Caco-2 (cell line): ENCODE measurements at regions not wholly inside any gene's neighbourhood (a gene's known extent, or its start where the extent isn't known, plus 50 kb on each side); places are given as distances from the start of the nearest gene placed in this dataset.
A peak's percentile ranks its signal among the peaks of the same experiment; 100 is the strongest.

Experiments used
- BruUV-seq: library from RNA; stranded (reverse); fragments of 400-500 nt; replicated peaks from 2 replicates; lab custom pipeline; 2021; lab: Mats Ljungman, UMichigan
- CTCF ChIA-PET: fragments of 300-600 bp; sonication (Branson Sonifier 250); formaldehyde crosslinking; loops from one replicate; lab custom pipeline; 2022; ENCODE audit warnings: antibody characterized with exemption; lab: Charles Lee
- POLR2A ChIA-PET: fragments of 300-600 bp; sonication (Branson Sonifier 250); formaldehyde crosslinking; loops from one replicate; lab custom pipeline; 2022; ENCODE audit warnings: antibody characterized with exemption; lab: Charles Lee
- DNase-seq, 2 experiments: peaks; one replicate each; pipeline versions ENCODE4 v3.0.0 to v3.0.0-alpha.2; 2020 to 2022
- H3K27me3 ChIP-seq: replicated peaks from 2 replicates; pipeline ENCODE4 v1.6.0; 2011; ENCODE audit warnings: low read length; ENCODE audit not compliant: control insufficient read depth, insufficient read depth
- H3K36me3 ChIP-seq: 2 replicates; pipeline ENCODE4 v1.5.1; 2011; ENCODE audit warnings: low read length; ENCODE audit not compliant: control insufficient read depth, insufficient read depth
- H3K4me1 ChIP-seq: fragments of 250-450 bp; sonication (Bioruptor Pico); 2 replicates; pipeline ENCODE4 v1.5.1; 2020; ENCODE audit warnings: mild to moderate bottlenecking
- H3K4me3 ChIP-seq: 2 replicates; pipeline ENCODE4 v1.5.1; 2011; ENCODE audit warnings: low read depth, mild to moderate bottlenecking, control low read depth, low read length
- H3K9me3 ChIP-seq: fragments of 250-450 bp; sonication (Bioruptor Pico); 2 replicates; pipeline ENCODE4 v1.5.1; 2020; ENCODE audit warnings: mild to moderate bottlenecking, moderate library complexity
- H3K27ac Mint-ChIP-seq: one replicate; pipeline ENCODE4 v1.8.0; 2022; ENCODE audit warnings: mixed read lengths; ENCODE audit not compliant: unreplicated experiment
- H3K27me3 Mint-ChIP-seq: one replicate; pipeline ENCODE4 v1.8.0; 2022; ENCODE audit warnings: mixed read lengths; ENCODE audit not compliant: insufficient read depth, unreplicated experiment
- H3K36me3 Mint-ChIP-seq: one replicate; pipeline ENCODE4 v1.8.0; 2022; ENCODE audit warnings: mild to moderate bottlenecking, mixed read lengths; ENCODE audit not compliant: insufficient read depth, unreplicated experiment
- H3K4me1 Mint-ChIP-seq: one replicate; pipeline ENCODE4 v1.8.0; 2022; ENCODE audit warnings: low read depth, mixed read lengths; ENCODE audit not compliant: unreplicated experiment
- H3K4me3 Mint-ChIP-seq: one replicate; pipeline ENCODE4 v1.8.0; 2022; ENCODE audit warnings: mild to moderate bottlenecking, moderate library complexity, mixed read lengths; ENCODE audit not compliant: unreplicated experiment
- H3K9me3 Mint-ChIP-seq: one replicate; pipeline ENCODE4 v1.8.0; 2022; ENCODE audit warnings: mixed read lengths; ENCODE audit not compliant: unreplicated experiment
- intact Hi-C: fragments of 100-400 bp; cut with micrococcal nuclease; formaldehyde crosslinking; loops from one replicate; pipeline ENCODE4 v1.10.0; 2022; ENCODE audit not compliant: unreplicated experiment
- TF ChIP-seq, protein P1 (sequence below), 2 experiments: fragments of 200-600 bp in 1 of 2; IDR thresholded peaks; 1 replicate in 1 of 2; 2 replicates in 1 of 2; pipeline versions ENCODE4 v1.5.1 to v1.8.0; 2011 to 2022; ENCODE audit warnings: antibody characterized with exemption in 1 of 2, control low read depth in 1 of 2, inconsistent platforms in 1 of 2, low read depth in 1 of 2, low read length in 1 of 2, mild to moderate bottlenecking in 1 of 2, moderate library complexity in 1 of 2; ENCODE audit not compliant: insufficient read depth in 1 of 2, severe bottlenecking in 1 of 2, unreplicated experiment in 1 of 2

GRCh38 chr1:38616846-38617245 lies 242.7 kb downstream of the RRAGC start:
- ChIA-PET POLR2A (no interaction called here), CTCF (no interaction called here)
- Mint-ChIP-seq H3K27me3 (peaks cover 9% of the 10 kb centered on the region), H3K36me3 (no peaks in the 10 kb centered on the region), H3K4me1 (no peaks in the 10 kb centered on the region), H3K9me3 (no peaks in the 10 kb centered on the region), H3K27ac (no peak overlapping the region), H3K4me3 (no peak overlapping the region)
- Histone ChIP-seq H3K27me3 (no peaks in the 10 kb centered on the region), H3K4me1 (no peaks in the 10 kb centered on the region), H3K36me3 (no peaks in the 10 kb centered on the region), H3K9me3 (no peaks in the 10 kb centered on the region), H3K4me3 (no peak overlapping the region)
- TF ChIP-seq, protein P1, sequence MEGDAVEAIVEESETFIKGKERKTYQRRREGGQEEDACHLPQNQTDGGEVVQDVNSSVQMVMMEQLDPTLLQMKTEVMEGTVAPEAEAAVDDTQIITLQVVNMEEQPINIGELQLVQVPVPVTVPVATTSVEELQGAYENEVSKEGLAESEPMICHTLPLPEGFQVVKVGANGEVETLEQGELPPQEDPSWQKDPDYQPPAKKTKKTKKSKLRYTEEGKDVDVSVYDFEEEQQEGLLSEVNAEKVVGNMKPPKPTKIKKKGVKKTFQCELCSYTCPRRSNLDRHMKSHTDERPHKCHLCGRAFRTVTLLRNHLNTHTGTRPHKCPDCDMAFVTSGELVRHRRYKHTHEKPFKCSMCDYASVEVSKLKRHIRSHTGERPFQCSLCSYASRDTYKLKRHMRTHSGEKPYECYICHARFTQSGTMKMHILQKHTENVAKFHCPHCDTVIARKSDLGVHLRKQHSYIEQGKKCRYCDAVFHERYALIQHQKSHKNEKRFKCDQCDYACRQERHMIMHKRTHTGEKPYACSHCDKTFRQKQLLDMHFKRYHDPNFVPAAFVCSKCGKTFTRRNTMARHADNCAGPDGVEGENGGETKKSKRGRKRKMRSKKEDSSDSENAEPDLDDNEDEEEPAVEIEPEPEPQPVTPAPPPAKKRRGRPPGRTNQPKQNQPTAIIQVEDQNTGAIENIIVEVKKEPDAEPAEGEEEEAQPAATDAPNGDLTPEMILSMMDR (IDR thresholded peaks at IDR 0.05; ENCODE audit: insufficient read depth in 1 of 2, low read depth in 1 of 2, low read length in 1 of 2, severe bottlenecking in 1 of 2, unreplicated experiment in 1 of 2), result no peak
- DNase-seq, result no peak
- intact Hi-C loops, result no loop called here
- BruUV-seq, result no TSS peak

GRCh38 chr1:38615680-38616079 lies 243.9 kb downstream of the RRAGC start:
- no peaks in the 10 kb centered on the region for H3K36me3 Mint-ChIP-seq
- intact Hi-C loops, result no loop called here
- H3K27ac Mint-ChIP-seq, result no peak overlapping the region
- CTCF ChIA-PET, result no interaction called here
- H3K36me3 ChIP-seq, result no peaks in the 10 kb centered on the region
- no peaks in the 10 kb centered on the region for H3K4me1 ChIP-seq
- no TSS peak for BruUV-seq
- no peak overlapping the region for H3K4me3 ChIP-seq
- peaks cover 9% of the 10 kb centered on the region for H3K27me3 Mint-ChIP-seq
- no peaks in the 10 kb centered on the region for H3K9me3 Mint-ChIP-seq
- DNase-seq, result peak in 1 of 2 experiments; percentile 1
- POLR2A ChIA-PET, result no interaction called here
- TF ChIP-seq, protein P1 (IDR thresholded peaks at IDR 0.05; ENCODE audit: insufficient read depth in 1 of 2, low read depth in 1 of 2, low read length in 1 of 2, severe bottlenecking in 1 of 2, unreplicated experiment in 1 of 2), result no peak
- no peaks in the 10 kb centered on the region for H3K27me3 ChIP-seq
- H3K9me3 ChIP-seq, result no peaks in the 10 kb centered on the region
- no peak overlapping the region for H3K4me3 Mint-ChIP-seq
- no peaks in the 10 kb centered on the region for H3K4me1 Mint-ChIP-seq

DNA sequence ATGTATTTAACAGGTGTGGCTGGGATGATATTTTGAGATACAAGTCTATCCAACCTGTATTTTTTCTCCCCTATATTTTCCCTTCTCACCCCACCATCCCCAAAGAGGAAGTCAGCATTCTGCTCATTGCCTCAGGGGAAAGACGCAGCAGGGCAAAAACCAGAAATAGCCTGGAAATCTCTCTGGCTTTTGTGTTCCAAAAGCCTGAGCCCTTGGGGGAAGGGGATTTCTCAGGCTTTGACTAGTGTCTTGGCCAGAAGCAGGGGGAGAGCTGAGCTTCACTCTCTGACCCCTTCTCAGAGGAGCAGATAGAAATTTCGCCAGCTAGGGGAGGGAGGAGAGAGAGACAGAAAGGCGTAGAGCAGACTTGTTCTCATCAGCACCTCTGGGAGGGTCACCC lies 244.7 kb downstream of the RRAGC start:
- Mint-ChIP-seq H3K4me1 (no peaks in the 10 kb centered on the region), H3K27ac (no peak overlapping the region), H3K27me3 (peaks cover 9% of the 10 kb centered on the region), H3K36me3 (no peaks in the 10 kb centered on the region), H3K4me3 (no peak overlapping the region), H3K9me3 (no peaks in the 10 kb centered on the region)
- POLR2A ChIA-PET, result no interaction called here
- no peaks in the 10 kb centered on the region for H3K4me1 ChIP-seq
- no peaks in the 10 kb centered on the region for H3K36me3 ChIP-seq
- intact Hi-C loops, result no loop called here
- H3K27me3 ChIP-seq, result no peaks in the 10 kb centered on the region
- TF ChIP-seq, protein P1 (IDR thresholded peaks at IDR 0.05; ENCODE audit: insufficient read depth in 1 of 2, low read depth in 1 of 2, low read length in 1 of 2, severe bottlenecking in 1 of 2, unreplicated experiment in 1 of 2), result no peak
- no peak for DNase-seq
- no TSS peak for BruUV-seq
- CTCF ChIA-PET, result no interaction called here
- H3K4me3 ChIP-seq, result no peak overlapping the region
- H3K9me3 ChIP-seq, result no peaks in the 10 kb centered on the region
